ENCODE measurements at regions not wholly inside any gene's neighbourhood (a gene's known extent, or its start where the extent isn't known, plus 50 kb on each side); places are given as distances from the start of the nearest gene placed in this dataset.

DNA sequence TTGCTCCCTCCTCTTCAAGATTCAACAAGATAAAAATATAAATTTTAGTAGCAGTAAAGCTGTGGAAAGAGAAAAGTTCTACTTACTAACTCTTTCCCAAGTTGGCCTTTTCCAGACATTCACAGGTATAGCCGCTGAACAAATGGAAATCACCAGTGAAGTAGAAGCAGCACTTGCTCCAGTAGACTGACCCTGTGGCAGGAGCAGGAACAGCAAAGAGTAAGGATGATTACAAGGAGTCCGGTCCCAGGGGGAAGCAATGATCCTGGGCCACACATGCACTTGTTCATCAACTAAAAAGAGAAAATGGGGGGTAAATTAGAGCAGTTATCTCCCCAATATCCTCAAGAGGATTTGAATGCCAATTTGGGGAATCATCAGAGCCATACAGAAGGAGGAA is 184.9 kb downstream of the NAF1 start:
- Histone ChIP-seq H3K79me1 (ENCODE audit: low read depth, low read length) (no peaks in the 10 kb centered on the region), H2AFZ (ENCODE audit: low read length) (peak overlapping the region; percentile 85; the same call in 1 of the 2 replicates), H4K5ac (ENCODE audit: insufficient read length, low read depth, low read length) (no peak overlapping the region), H3K9me3 (ENCODE audit: insufficient read depth in 2 of 2, low read depth in 1 of 2, low read length in 1 of 2) (0 out of 4 replicates have a peak, but pooled peaks cover 0 to 3% of the 10 kb centered on the region in 2 experiments), H4K91ac (replicated peaks; ENCODE audit: insufficient read length, low read length) (no peak overlapping the region), H3K23me2 (ENCODE audit: low read depth, low read length) (no peaks in the 10 kb centered on the region), H2AK5ac (ENCODE audit: low read depth, low read length) (no peak overlapping the region), H2BK12ac (ENCODE audit: low read depth, low read length) (no peak overlapping the region), H3K79me2 (ENCODE audit: control insufficient read depth in 1 of 2, insufficient read depth in 2 of 2, low read length in 2 of 2) (no peaks in the 10 kb centered on the region), H2BK5ac (ENCODE audit: low read depth, low read length) (no peak overlapping the region), H3K14ac (ENCODE audit: insufficient read length) (no peak overlapping the region), H3K9ac (replicated peaks in 1 of 4; ENCODE audit: extremely low read depth in 1 of 4, low read depth in 3 of 4, low read length in 3 of 4) (no peak overlapping the region), H3K23ac (ENCODE audit: insufficient read length) (no peak overlapping the region), H3K36me3 (ENCODE audit: control insufficient read depth in 2 of 4, insufficient read depth in 4 of 4, low read length in 3 of 4) (no peaks in the 10 kb centered on the region), H3K56ac (replicated peaks; ENCODE audit: insufficient read length, low read depth, low read length) (no peak overlapping the region), H2BK120ac (replicated peaks; ENCODE audit: low read depth, low read length) (no peak overlapping the region), H2BK20ac (ENCODE audit: low read length) (no peak overlapping the region), H3K4ac (replicated peaks; ENCODE audit: insufficient read length, low read depth, low read length) (no peak overlapping the region), H2BK15ac (ENCODE audit: low read length) (no peak overlapping the region), H4K20me1 (replicated peaks in 1 of 2; ENCODE audit: control insufficient read depth in 1 of 2, insufficient read depth in 2 of 2, low read length in 2 of 2) (no peaks in the 10 kb centered on the region), H4K8ac (ENCODE audit: extremely low read depth, insufficient read depth, low read length) (no peak overlapping the region), H3K4me2 (ENCODE audit: insufficient read depth in 1 of 2, low read depth in 2 of 2, low read length in 2 of 2) (no peak overlapping the region), H3K27me3 (replicated peaks in 1 of 4; ENCODE audit: control insufficient read depth in 3 of 4, extremely low read depth in 1 of 4, insufficient read depth in 3 of 4, low read length in 3 of 4) (no peaks in the 10 kb centered on the region), H3K4me1 (replicated peaks in 1 of 4; ENCODE audit: control insufficient read depth in 3 of 4, insufficient read depth in 4 of 4, low read length in 3 of 4) (no peaks in the 10 kb centered on the region; a peak in 1 of 7 replicates), H3K18ac (ENCODE audit: extremely low read depth, low read length) (no peak overlapping the region), H3K4me3 (ENCODE audit: extremely low read depth in 1 of 4, insufficient read depth in 2 of 4, low read depth in 3 of 4, low read length in 4 of 4) (no peak overlapping the region), H3K27ac (ENCODE audit: low read depth, low read length) (no peak overlapping the region)
- TF ChIP-seq CBX5 (IDR thresholded peaks at IDR 0.05; ENCODE audit: low read depth, low read length) (no peak), NRF1 (IDR thresholded peaks at IDR 0.05; ENCODE audit: low read depth, low read length) (no peak), RAD21 (IDR thresholded peaks at IDR 0.05 in 1 of 2, conservative IDR thresholded peaks at IDR 0.05 in 1 of 2; ENCODE audit: low read depth in 2 of 2, low read length in 2 of 2) (no peak), CHD2 (IDR thresholded peaks at IDR 0.05; ENCODE audit: low read length) (no peak)
- TF ChIP-seq, protein P1, sequence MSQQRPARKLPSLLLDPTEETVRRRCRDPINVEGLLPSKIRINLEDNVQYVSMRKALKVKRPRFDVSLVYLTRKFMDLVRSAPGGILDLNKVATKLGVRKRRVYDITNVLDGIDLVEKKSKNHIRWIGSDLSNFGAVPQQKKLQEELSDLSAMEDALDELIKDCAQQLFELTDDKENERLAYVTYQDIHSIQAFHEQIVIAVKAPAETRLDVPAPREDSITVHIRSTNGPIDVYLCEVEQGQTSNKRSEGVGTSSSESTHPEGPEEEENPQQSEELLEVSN (IDR thresholded peaks at IDR 0.05), result no peak
- POLR2A ChIA-PET (ENCODE audit: partially characterized antibody), result no interaction called here
- CTCF ChIA-PET (ENCODE audit: partially characterized antibody), result no interaction called here
- 86% methylated on average over 2 of the region's 2 CpGs; no CpG with 5 or more reads in 1 of the 2 experiments for WGBS, 2 experiments (ENCODE audit: extremely low coverage in 1 of 2, insufficient coverage in 1 of 2, insufficient read length in 1 of 2, insufficient replicate concordance in 2 of 2, low coverage in 1 of 2, low lambda C conversion rate in 2 of 2, missing lambda C conversion rate in 1 of 2)
- DNase-seq (ENCODE audit: low read depth in 1 of 2, low spot score in 2 of 2) (no peak), FAIRE-seq (no peak)

Data from H1 (cell line).